ENCODE measurements at regions not wholly inside any gene's neighbourhood (a gene's known extent, or its start where the extent isn't known, plus 50 kb on each side); places are given as distances from the start of the nearest gene placed in this dataset.

- TF ChIP-seq CTCF (IDR thresholded peaks at IDR 0.05) (no peak), POLR2A (IDR thresholded peaks at IDR 0.05) (no peak)
Observed at GRCh38 chr5:115024922-115025321, 144.8 kb downstream of the TRIM36 start.
